ENCODE measurements at regions not wholly inside any gene's neighbourhood (a gene's known extent, or its start where the extent isn't known, plus 50 kb on each side); places are given as distances from the start of the nearest gene placed in this dataset.

- TF ChIP-seq CTCF (IDR thresholded peaks at IDR 0.05; ENCODE audit: insufficient read depth, low read length), result no peak
- no peak for TF ChIP-seq REST (IDR thresholded peaks at IDR 0.05; ENCODE audit: insufficient replicate concordance, low read depth)
- no peak for TF ChIP-seq POLR2AphosphoS5 (IDR thresholded peaks at IDR 0.05; ENCODE audit: low read depth)
These were observed 192.6 kb upstream of the TWIST2 start for GRCh38 chr2:238655198-238655860.

All from HL-60 (cell line).